GM12878 (cell line): ENCODE measurements at regions not wholly inside any gene's neighbourhood (a gene's known extent, or its start where the extent isn't known, plus 50 kb on each side); places are given as distances from the start of the nearest gene placed in this dataset.

Experiments used
- BMI1 ChIP-seq: fragments of 450-650 bp; IDR thresholded peaks from 2 replicates; pipeline ENCODE4 v1.6.1; 2016; ENCODE audit warnings: mild to moderate bottlenecking, moderate library complexity, borderline replicate concordance
- CREB1 ChIP-seq: IDR thresholded peaks from 2 replicates; pipeline ENCODE4 v1.6.1; 2012; ENCODE audit warnings: low read depth, mild to moderate bottlenecking, inconsistent platforms
- CTCF ChIP-seq, 3 experiments: IDR thresholded peaks in 2 of 3; conservative IDR thresholded peaks in 1 of 3; 2 replicates each; pipeline ENCODE4 v1.5.1; 2011; ENCODE audit warnings: low read depth in 3 of 3, low read length in 3 of 3, mild to moderate bottlenecking in 3 of 3, control low read depth in 2 of 3, moderate library complexity in 2 of 3, inconsistent platforms in 1 of 3, mixed read lengths in 1 of 3; ENCODE audit not compliant: control insufficient read depth in 2 of 3, insufficient read depth in 1 of 3; ENCODE audit errors: extremely low read depth in 1 of 3
- EZH2 ChIP-seq: IDR thresholded peaks from 2 replicates; pipeline ENCODE4 v1.6.1; 2012; ENCODE audit warnings: low read depth, mild to moderate bottlenecking, control low read depth, inconsistent platforms, low read length, borderline replicate concordance; ENCODE audit not compliant: control insufficient read depth
- MAX ChIP-seq: IDR thresholded peaks from 2 replicates; pipeline ENCODE4 v1.6.1; 2012; ENCODE audit warnings: low read depth, low read length, improper control_type of control experiment
- MTA3 ChIP-seq: IDR thresholded peaks from 2 replicates; pipeline ENCODE4 v1.6.1; 2012; ENCODE audit warnings: low read length, inconsistent platforms, borderline replicate concordance
- POLR2AphosphoS5 ChIP-seq: IDR thresholded peaks from 2 replicates; pipeline ENCODE4 v1.6.1; 2011; ENCODE audit warnings: mild to moderate bottlenecking, low read length, inconsistent platforms
- SIX5 ChIP-seq: IDR thresholded peaks from 2 replicates; pipeline ENCODE4 v1.6.1; 2011; ENCODE audit warnings: mild to moderate bottlenecking, low read depth, low read length, moderate library complexity; ENCODE audit not compliant: severe bottlenecking
- ZNF217 ChIP-seq: fragments of 450-650 bp; IDR thresholded peaks from 2 replicates; pipeline ENCODE4 v1.6.1; 2017; ENCODE audit warnings: antibody characterized with exemption, mild to moderate bottlenecking

- TF ChIP-seq EZH2: no peak
- no peak for TF ChIP-seq CTCF (IDR thresholded peaks at IDR 0.05 in 2 of 3, conservative IDR thresholded peaks at IDR 0.05 in 1 of 3; ENCODE audit: control insufficient read depth in 2 of 3, extremely low read depth in 1 of 3, insufficient read depth in 1 of 3, low read depth in 3 of 3, low read length in 3 of 3)
- no peak for TF ChIP-seq CREB1
- TF ChIP-seq BMI1: no peak
- no peak for TF ChIP-seq ZNF217
- TF ChIP-seq SIX5: no peak
- no peak for TF ChIP-seq MAX
- no peak for TF ChIP-seq POLR2AphosphoS5
- TF ChIP-seq MTA3: no peak
These were observed 377.8 kb upstream of the CHRM3 start for GRCh38 chr1:239008568-239008967.
